Liver (tissue), 8 donors: ENCODE measurements at regions not wholly inside any gene's neighbourhood (a gene's known extent, or its start where the extent isn't known, plus 50 kb on each side); places are given as distances from the start of the nearest gene placed in this dataset.

ENCODE experiments used
- DNase-seq: peaks from one replicate; pipeline ENCODE4 v3.0.0-alpha.2; 2017; ENCODE audit warnings: low spot score
- H3K27ac ChIP-seq, 2 donors: one replicate each; pipeline ENCODE4 v1.7.0; 2013; ENCODE audit warnings: inconsistent platforms in 2 of 2, low read length in 2 of 2, control low read depth in 1 of 2, low read depth in 1 of 2, mild to moderate bottlenecking in 1 of 2
- H3K27me3 ChIP-seq, 4 donors: one replicate each; pipeline versions ENCODE4 v1.6.1 to v1.7.0; 2013; ENCODE audit warnings: low read length in 3 of 4, inconsistent platforms in 1 of 4, mild to moderate bottlenecking in 1 of 4, moderate library complexity in 1 of 4; ENCODE audit not compliant: control insufficient read depth in 4 of 4, insufficient read depth in 4 of 4
- H3K36me3 ChIP-seq, 4 donors: one replicate each; pipeline versions ENCODE4 v1.6.1 to v1.7.0; 2013; ENCODE audit warnings: low read length in 3 of 4, mild to moderate bottlenecking in 3 of 4, low read depth in 1 of 4, moderate library complexity in 1 of 4; ENCODE audit not compliant: control insufficient read depth in 4 of 4, insufficient read depth in 3 of 4
- H3K4me1 ChIP-seq, 4 donors: one replicate each; pipeline versions ENCODE4 v1.6.1 to v1.7.0; 2013; ENCODE audit warnings: low read length in 3 of 4, mild to moderate bottlenecking in 3 of 4, moderate library complexity in 1 of 4; ENCODE audit not compliant: control insufficient read depth in 4 of 4, insufficient read depth in 4 of 4
- H3K4me3 ChIP-seq, 3 donors: one replicate each; pipeline versions ENCODE4 v1.6.1 to v1.7.0; 2013; ENCODE audit warnings: low read length in 3 of 3, control low read depth in 1 of 3, low read depth in 1 of 3, mild to moderate bottlenecking in 1 of 3
- H3K9ac ChIP-seq, 2 donors: one replicate each; pipeline ENCODE4 v1.7.0; 2013; ENCODE audit warnings: low read length in 2 of 2, mild to moderate bottlenecking in 2 of 2, moderate library complexity in 2 of 2, control low read depth in 1 of 2, low read depth in 1 of 2
- H3K9me3 ChIP-seq, 4 donors: one replicate each; pipeline versions ENCODE4 v1.6.1 to v1.7.0; 2013; ENCODE audit warnings: low read length in 3 of 4; ENCODE audit not compliant: control insufficient read depth in 4 of 4
- ATF3 ChIP-seq: IDR thresholded peaks from 2 replicates; pipeline ENCODE4 v1.6.1; 2016; ENCODE audit warnings: antibody characterized with exemption
- CTCF ChIP-seq: fragments of 150-350 bp; IDR thresholded peaks from 2 replicates; pipeline ENCODE4 v1.5.1; 2017; ENCODE audit warnings: improper control_type of control experiment, low read depth, low read length; ENCODE audit not compliant: missing input control
- FOXA2 ChIP-seq: IDR thresholded peaks from 2 replicates; pipeline ENCODE4 v1.6.1; 2016; ENCODE audit warnings: antibody characterized with exemption
- GABPA ChIP-seq, 2 donors: IDR thresholded peaks in 1 of 2; conservative IDR thresholded peaks in 1 of 2; 2 replicates each; pipeline ENCODE4 v1.6.1; 2016; ENCODE audit warnings: antibody characterized with exemption in 2 of 2, mild to moderate bottlenecking in 1 of 2, moderate library complexity in 1 of 2
- HNF4A ChIP-seq, 2 donors: conservative IDR thresholded peaks; 2 replicates each; pipeline ENCODE4 v1.6.1; 2016; ENCODE audit warnings: antibody characterized with exemption in 2 of 2, mild to moderate bottlenecking in 2 of 2
- HNF4G ChIP-seq: IDR thresholded peaks from 2 replicates; pipeline ENCODE4 v1.6.1; 2016; ENCODE audit warnings: antibody characterized with exemption
- JUND ChIP-seq, 2 donors: IDR thresholded peaks; 2 replicates each; pipeline ENCODE4 v1.6.1; 2016; ENCODE audit warnings: antibody characterized with exemption in 2 of 2
- NR2F2 ChIP-seq: IDR thresholded peaks from 2 replicates; pipeline ENCODE4 v1.6.1; 2016; ENCODE audit warnings: antibody characterized with exemption
- RAD21 ChIP-seq, 2 donors: IDR thresholded peaks; 2 replicates each; pipeline ENCODE4 v1.6.1; 2016; ENCODE audit warnings: antibody characterized with exemption in 2 of 2, mild to moderate bottlenecking in 2 of 2
- REST ChIP-seq: IDR thresholded peaks from 2 replicates; pipeline ENCODE4 v1.6.1; 2016; ENCODE audit warnings: antibody characterized with exemption, mild to moderate bottlenecking
- RXRA ChIP-seq, 2 donors: IDR thresholded peaks; 2 replicates each; pipeline ENCODE4 v1.6.1; 2017 to 2018; ENCODE audit warnings: antibody characterized with exemption in 2 of 2, mild to moderate bottlenecking in 1 of 2
- TAF1 ChIP-seq: conservative IDR thresholded peaks from 2 replicates; pipeline ENCODE4 v1.6.1; 2016; ENCODE audit warnings: antibody characterized with exemption, mild to moderate bottlenecking
- YY1 ChIP-seq: IDR thresholded peaks from 2 replicates; pipeline ENCODE4 v1.6.1; 2016; ENCODE audit warnings: antibody characterized with exemption, mild to moderate bottlenecking
- ZBTB33 ChIP-seq: IDR thresholded peaks from 2 replicates; pipeline ENCODE4 v1.6.1; 2016; ENCODE audit warnings: antibody characterized with exemption
- WGBS: extraction: QIAGEN DNeasy Blood & Tissue Kit; methylation state at CpG from one replicate; pipeline ENCODE4 v1.1.7; 2013; 5-methylcytosine and 5-hydroxymethylcytosine counted together
- donor health status: healthy.
- donor health status: healthy.
- donor health status: healthy.
- donor health status: healthy.
- donor health status: healthy.

- Histone ChIP-seq H3K27me3 (no peaks in the 10 kb centered on the region), H3K4me3 (no peak overlapping the region), H3K4me1 (no peaks in the 10 kb centered on the region), H3K9me3 (peaks cover 0 to 2% (median 0%) of the 10 kb centered on the region in 4 donors), H3K27ac (no peak overlapping the region), H3K9ac (no peak overlapping the region), H3K36me3 (no peaks in the 10 kb centered on the region)
- WGBS = 92% methylated on average over 1 of the region's 1 CpG
- TF ChIP-seq JUND (IDR thresholded peaks at IDR 0.05) (no peak), RAD21 (IDR thresholded peaks at IDR 0.05) (no peak), HNF4G (no peak), TAF1 (no peak), ZBTB33 (no peak), REST (no peak), HNF4A (conservative IDR thresholded peaks at IDR 0.05) (no peak), GABPA (IDR thresholded peaks at IDR 0.05 in 1 of 2, conservative IDR thresholded peaks at IDR 0.05 in 1 of 2) (no peak), FOXA2 (no peak), NR2F2 (no peak), YY1 (no peak), ATF3 (no peak), RXRA (IDR thresholded peaks at IDR 0.05) (no peak)
- DNase-seq = no peak
These were observed 409.4 kb upstream of the SYT4 start for GRCh38 chr18:43686709-43687108.

GRCh38 chr18:43692099-43692690 is 414.9 kb upstream of the SYT4 start:
- DNase-seq = no peak
- 76% methylated on average over 4 of the region's 4 CpGs for WGBS
- Histone ChIP-seq H3K9me3 (peaks cover 0 to 2% (median 0%) of the 10 kb centered on the region in 4 donors), H3K9ac (no peak overlapping the region), H3K27ac (no peak overlapping the region), H3K27me3 (no peaks in the 10 kb centered on the region), H3K36me3 (no peaks in the 10 kb centered on the region), H3K4me1 (no peaks in the 10 kb centered on the region), H3K4me3 (no peak overlapping the region)
- TF ChIP-seq TAF1 (no peak), HNF4G (no peak), FOXA2 (no peak), ZBTB33 (no peak), RAD21 (IDR thresholded peaks at IDR 0.05) (no peak), YY1 (no peak), CTCF (no peak)
